HG03457 (cell line): ENCODE measurements at regions not wholly inside any gene's neighbourhood (a gene's known extent, or its start where the extent isn't known, plus 50 kb on each side); places are given as distances from the start of the nearest gene placed in this dataset.

ENCODE experiments used
- ATAC-seq: cut with Tn5 transposase; IDR thresholded peaks from one replicate; pipeline ENCODE4 v1.9.1; 2021; ENCODE audit warnings: moderate number of reproducible peaks; ENCODE audit not compliant: unreplicated experiment

DNA sequence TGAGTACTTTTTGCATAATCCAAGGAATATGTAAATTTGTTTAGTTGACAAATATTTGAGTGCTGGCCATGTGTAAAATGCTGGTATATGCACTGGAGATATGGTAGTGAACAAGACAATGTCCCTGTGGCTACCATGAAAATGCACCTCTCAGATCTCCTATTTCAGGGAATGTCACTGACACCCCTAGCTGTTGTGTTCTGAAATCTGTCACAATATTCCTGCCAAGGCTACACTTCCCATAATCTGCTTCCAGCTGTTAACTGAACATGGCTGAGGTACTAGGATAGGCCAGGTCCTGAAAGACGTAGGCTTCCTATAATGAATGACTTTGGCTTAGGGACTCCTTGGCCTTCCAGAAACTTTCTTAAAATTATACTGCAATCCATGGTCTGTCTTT is 197.8 kb downstream of the ZNF648 start:
- ATAC-seq, result no peak

DNA sequence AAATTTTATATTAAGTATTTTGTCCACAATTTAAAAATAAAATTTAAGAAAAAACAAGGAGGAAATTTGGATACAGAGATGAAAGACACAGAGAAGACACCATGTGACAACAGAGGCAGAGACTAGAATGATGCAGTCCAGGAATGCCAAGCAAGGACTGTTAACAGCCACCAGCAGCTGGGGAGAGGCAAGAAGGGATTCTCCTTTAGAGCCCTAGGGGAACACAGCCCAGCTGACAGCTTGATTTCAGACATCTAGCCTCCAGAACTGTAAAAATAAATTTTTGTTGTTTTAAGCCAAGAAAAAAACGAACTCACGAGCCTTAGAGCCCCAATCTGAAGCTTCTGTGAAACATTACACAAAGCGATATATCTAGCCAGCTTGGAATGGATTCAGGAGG is 198.5 kb downstream of the ZNF648 start:
- ATAC-seq, result no peak

GRCh38 chr1:181858135-181858534 is 203.4 kb downstream of the ZNF648 start:
- no peak for ATAC-seq
